ENCODE measurements at regions not wholly inside any gene's neighbourhood (a gene's known extent, or its start where the extent isn't known, plus 50 kb on each side); places are given as distances from the start of the nearest gene placed in this dataset.

DNA sequence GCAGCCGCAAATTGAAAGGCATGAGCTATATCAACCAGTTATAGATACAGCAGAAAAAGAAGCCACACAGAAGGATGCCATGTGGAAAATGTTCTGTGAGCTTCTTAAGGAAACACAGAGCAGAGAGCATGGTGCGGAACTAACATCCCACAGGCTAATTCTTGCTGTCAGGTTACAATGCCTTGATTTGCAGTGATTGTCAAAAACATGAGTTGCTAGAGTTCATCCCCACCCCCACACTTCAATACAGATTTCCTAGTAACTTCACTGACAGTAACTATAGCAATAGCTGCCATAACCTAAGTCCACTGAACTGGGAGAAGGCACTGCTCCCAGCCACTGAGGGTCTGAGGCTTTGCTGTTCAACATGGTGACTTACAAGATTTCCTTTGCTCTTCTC lies 821.6 kb downstream of the SQOR start:
- Histone ChIP-seq H3K4ac (ENCODE audit: low read depth, low read length) (no peak overlapping the region), H2BK5ac (ENCODE audit: low read depth, low read length, poor library complexity, severe bottlenecking) (no peak overlapping the region), H3K9ac (ENCODE audit: low read depth, low read length) (no peak overlapping the region), H4K91ac (ENCODE audit: insufficient read depth, low read depth, low read length) (no peak overlapping the region), H4K20me1 (ENCODE audit: insufficient read depth, low read length) (no peaks in the 10 kb centered on the region), H2AK9ac (replicated peaks; ENCODE audit: low read depth, low read length, poor library complexity) (no peak overlapping the region), H2BK20ac (ENCODE audit: low read depth, low read length) (no peak overlapping the region), H3K4me1 (ENCODE audit: control insufficient read depth, insufficient read depth, low read length) (no peaks in the 10 kb centered on the region), H3K79me1 (ENCODE audit: low read depth in 1 of 2, low read length in 2 of 2) (no peaks in the 10 kb centered on the region), H3K56ac (ENCODE audit: extremely low read depth, insufficient read depth, low read length) (no peak overlapping the region), H2AFZ (replicated peaks; ENCODE audit: low read length, poor library complexity) (no peak overlapping the region), H3K36me3 (ENCODE audit: control insufficient read depth, insufficient read depth, low read length) (no peaks in the 10 kb centered on the region), H2AK5ac (ENCODE audit: low read depth, low read length) (no peak overlapping the region), H4K8ac (ENCODE audit: low read depth in 2 of 2, low read length in 2 of 2) (no peak overlapping the region), H3K18ac (ENCODE audit: low read depth, low read length) (no peak overlapping the region), H2BK120ac (ENCODE audit: low read depth, low read length) (no peak overlapping the region), H3K4me3 (ENCODE audit: insufficient read depth, low read depth, low read length) (no peak overlapping the region), H3K4me2 (ENCODE audit: low read depth, low read length) (no peak overlapping the region), H3K9me3 (ENCODE audit: control insufficient read depth, insufficient read depth, low read length) (peaks cover 1% of the 10 kb centered on the region; the same call in 1 of the 2 replicates), H3K27ac (ENCODE audit: insufficient read depth, low read length) (no peak overlapping the region), H4K5ac (ENCODE audit: low read depth, low read length) (no peak overlapping the region), H3K9me1 (ENCODE audit: insufficient read depth, low read length) (no peaks in the 10 kb centered on the region), H3K23ac (ENCODE audit: low read depth, low read length) (no peak overlapping the region), H2BK15ac (ENCODE audit: low read depth, low read length) (no peak overlapping the region), H3K14ac (replicated peaks; ENCODE audit: low read depth, low read length) (no peak overlapping the region), H3K27me3 (ENCODE audit: control insufficient read depth, insufficient read depth, low read length) (no peaks in the 10 kb centered on the region)
- POLR2A ChIA-PET (ENCODE audit: unreplicated experiment): no interaction called here
- CTCF ChIA-PET: no interaction called here
- intact Hi-C loops (cut with micrococcal nuclease): no loop called here
- DNase-seq (no peak), ATAC-seq (ENCODE audit: low read depth) (no peak)
- TF ChIP-seq MAZ (IDR thresholded peaks at IDR 0.05; ENCODE audit: borderline replicate concordance, low read depth, low read length) (no peak), FOS (IDR thresholded peaks at IDR 0.05; ENCODE audit: low read depth, low read length) (no peak), MAFK (IDR thresholded peaks at IDR 0.05; ENCODE audit: low read depth, low read length) (no peak), CEBPB (IDR thresholded peaks at IDR 0.05; ENCODE audit: low read depth, low read length) (no peak), SMC3 (IDR thresholded peaks at IDR 0.05; ENCODE audit: low read depth, low read length) (no peak), NFE2L2 (IDR thresholded peaks at IDR 0.05; ENCODE audit: low read depth, low read length) (no peak), CHD1 (IDR thresholded peaks at IDR 0.05; ENCODE audit: low read depth, low read length) (no peak), MXI1 (IDR thresholded peaks at IDR 0.05; ENCODE audit: borderline replicate concordance, low read depth, low read length) (no peak), POLR2A (IDR thresholded peaks at IDR 0.05; ENCODE audit: low read depth, low read length) (no peak)
- WGBS, 2 experiments (ENCODE audit: extremely low coverage in 2 of 2, insufficient read length in 1 of 2): no CpG with 5 or more reads among the region's 2 CpGs
- dilution Hi-C loops (cut with HindIII; ENCODE audit: low sequenced_read_pairs, unreplicated experiment): no loop called here
- in situ Hi-C loops (cut with MboI; ENCODE audit: low sequenced_read_pairs): no loop called here
- BruUV-seq (replicated peaks): no TSS peak

Data from IMR-90 (cell line).